GM23248 (cell line): ENCODE measurements at regions not wholly inside any gene's neighbourhood (a gene's known extent, or its start where the extent isn't known, plus 50 kb on each side); places are given as distances from the start of the nearest gene placed in this dataset.

Experiments used
- EZH2 ChIP-seq: fragments of 200-600 bp; sonication (generic); IDR thresholded peaks from 2 replicates; pipeline ENCODE4 v1.6.1; 2018; ENCODE audit warnings: antibody characterized with exemption, mild to moderate bottlenecking; ENCODE audit not compliant: insufficient read depth, poor library complexity, severe bottlenecking
- EZH2phosphoT487 ChIP-seq: fragments of 200-600 bp; sonication (generic); IDR thresholded peaks from 2 replicates; pipeline ENCODE4 v1.6.1; 2018; ENCODE audit warnings: antibody characterized with exemption, moderate library complexity, mild to moderate bottlenecking, low read depth; ENCODE audit not compliant: insufficient read depth

DNA sequence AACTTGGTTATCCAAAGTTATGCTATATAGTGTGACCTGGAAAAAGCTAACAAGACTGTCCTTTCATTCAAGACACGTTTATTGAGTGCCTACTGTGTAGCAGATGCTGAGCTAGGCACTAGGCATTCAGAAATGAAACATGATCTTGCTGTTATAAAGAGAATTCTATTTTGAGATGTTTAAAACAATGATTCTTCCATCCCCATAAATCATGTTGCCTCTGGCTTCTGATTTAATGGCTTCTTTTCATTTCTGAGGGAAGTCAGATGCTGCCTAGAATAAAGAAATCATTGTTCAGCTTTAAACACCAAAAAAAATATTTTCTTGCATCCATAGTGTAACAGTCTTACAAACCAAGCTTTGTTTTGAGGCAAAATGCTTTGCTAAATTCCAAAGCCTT lies 620.9 kb upstream of the UBE2E2 start:
- TF ChIP-seq EZH2phosphoT487 (no peak), EZH2 (no peak)
